ENCODE measurements at regions not wholly inside any gene's neighbourhood (a gene's known extent, or its start where the extent isn't known, plus 50 kb on each side); places are given as distances from the start of the nearest gene placed in this dataset.
"Not testable (repeated sequence)": the region's sequence is repeated elsewhere in the genome, so short reads cannot be mapped to it uniquely, and the experiment has no call there.

DNA sequence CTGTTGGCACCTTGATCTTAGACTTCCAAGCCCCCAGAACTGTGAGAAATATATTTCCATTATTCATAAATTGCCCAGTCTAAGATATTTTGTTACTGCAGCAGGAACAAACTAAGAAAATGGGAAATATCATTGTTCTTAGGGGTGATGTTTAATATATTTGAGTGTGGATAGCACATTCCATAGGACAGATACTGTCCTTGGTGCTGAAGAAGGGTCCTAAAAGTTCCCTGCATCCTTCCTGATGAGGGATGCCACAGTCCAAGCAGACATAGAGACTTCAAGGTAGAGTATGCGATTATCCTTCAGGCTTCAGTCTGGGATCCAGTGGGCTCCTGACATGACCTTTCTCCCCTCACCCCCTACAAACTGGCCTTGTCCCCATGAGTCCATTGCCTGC, 689.0 kb downstream of the TDRD15 start:
- DNase-seq: no peak

DNA sequence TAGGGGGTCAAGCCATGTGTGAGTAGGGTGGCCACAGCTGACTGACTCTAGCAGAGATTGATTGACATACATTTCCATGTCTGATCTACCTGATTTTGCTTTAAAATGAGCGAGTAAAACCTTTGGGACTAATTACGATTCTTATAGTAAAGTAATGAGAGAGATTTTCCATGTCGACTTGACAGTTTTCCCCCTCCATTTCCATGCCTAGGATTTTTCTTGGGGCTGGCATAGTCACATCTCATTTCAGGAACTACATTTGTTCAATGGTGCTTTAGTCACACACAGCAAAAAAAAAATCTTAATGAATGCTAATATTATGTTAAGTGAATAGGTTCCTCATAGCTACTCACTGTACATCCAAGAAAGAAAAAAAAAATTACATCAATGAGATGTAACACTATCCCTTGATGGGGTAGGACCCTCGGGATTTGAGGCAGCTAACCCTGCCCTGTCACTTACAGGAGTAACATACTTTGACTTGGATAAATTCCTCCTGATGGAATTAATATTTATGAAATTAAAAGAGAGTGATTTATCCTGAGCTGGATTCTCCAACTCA, 690.9 kb downstream of the TDRD15 start:
- DNase-seq: no peak

DNA sequence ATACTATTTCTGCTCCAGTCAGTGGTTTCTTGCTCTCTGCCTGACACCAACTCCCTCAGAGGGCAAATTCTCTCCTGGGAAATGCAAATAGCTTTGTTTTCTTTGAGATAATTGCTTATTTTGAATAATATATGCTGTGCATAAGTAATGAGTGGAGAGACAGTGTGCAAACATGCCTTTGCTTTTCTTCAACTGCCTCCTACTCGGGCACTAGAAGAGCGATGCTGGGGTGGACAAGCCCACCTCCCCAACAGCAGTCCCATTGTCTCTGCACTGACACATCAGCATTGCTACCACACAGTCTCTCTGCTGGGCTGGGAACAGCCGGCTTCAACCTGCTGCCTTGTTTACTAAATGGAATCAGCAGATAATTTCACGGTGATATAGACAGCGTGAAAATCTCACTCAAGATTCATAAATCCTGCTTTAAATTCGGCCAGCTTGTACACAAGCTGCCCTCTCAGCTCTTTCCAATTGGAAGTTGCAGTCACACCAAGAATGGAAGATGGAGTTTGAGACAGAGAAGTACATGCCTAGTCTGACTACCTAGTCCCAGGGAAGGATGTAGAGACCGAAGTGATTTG, 694.5 kb downstream of the TDRD15 start:
- no peak for DNase-seq

DNA sequence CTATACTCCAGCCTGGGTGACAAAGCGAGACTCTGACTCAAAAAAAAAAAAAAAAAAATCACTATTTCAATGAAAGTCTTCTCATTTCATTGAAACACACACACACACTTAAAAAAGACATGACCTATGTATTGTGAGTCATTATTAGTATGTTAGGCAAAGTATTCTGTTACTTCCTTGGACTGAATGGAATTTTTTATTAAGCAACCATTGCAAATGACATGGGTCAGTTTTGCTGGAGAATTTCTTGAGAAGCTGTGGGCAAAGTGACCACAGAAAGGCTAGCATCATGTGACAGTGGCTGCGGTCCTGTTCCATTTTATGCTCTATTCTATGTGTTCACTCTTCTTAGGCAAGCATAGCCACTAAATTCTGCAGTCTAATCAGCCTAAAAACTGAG, 695.7 kb downstream of the TDRD15 start:
- DNase-seq: no peak

DNA sequence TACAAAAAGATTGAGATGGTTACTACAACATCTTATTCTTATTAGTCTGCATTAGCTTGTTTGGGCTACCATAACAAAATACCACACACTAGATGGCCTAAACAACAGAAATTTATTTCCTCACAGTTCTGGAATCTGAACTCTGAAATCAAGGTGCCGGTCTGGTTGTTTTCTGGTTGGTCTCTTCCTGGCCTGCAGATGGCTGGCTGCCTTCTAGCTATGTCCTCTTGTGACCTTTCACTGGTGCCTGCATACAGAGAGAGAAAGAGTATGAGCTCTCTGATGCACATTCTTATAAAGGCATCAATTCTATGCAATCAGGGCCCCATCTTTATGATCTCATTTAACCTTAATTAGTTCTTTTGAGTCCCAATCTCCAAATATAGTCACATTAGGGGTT, 696.5 kb downstream of the TDRD15 start:
- no peak for DNase-seq

DNA sequence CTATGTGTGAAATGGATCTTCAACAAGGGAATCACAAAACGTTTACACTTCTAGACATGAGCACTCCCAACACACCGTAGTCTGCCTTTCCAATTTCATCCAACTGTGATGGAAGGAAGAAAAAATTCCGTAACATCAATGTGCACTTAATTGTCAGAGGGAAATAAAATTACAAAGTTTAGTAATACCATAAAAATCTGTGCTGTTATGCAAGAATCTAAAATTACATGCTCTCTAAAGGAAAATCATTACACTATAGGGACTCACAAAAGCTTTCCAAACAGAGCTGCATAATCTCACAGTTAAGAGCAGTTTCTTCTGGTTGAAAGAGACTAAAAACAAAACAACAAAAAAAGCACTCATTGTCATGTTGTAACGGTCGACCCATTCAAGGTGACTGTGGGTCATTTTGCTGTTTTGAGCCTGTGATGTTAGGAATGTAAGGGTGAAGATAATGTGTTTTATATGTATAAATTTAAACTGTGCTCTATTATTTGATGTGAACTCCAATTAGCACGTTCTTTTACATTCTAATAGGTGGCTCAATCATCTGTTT, 698.0 kb downstream of the TDRD15 start:
- DNase-seq: no peak

DNA sequence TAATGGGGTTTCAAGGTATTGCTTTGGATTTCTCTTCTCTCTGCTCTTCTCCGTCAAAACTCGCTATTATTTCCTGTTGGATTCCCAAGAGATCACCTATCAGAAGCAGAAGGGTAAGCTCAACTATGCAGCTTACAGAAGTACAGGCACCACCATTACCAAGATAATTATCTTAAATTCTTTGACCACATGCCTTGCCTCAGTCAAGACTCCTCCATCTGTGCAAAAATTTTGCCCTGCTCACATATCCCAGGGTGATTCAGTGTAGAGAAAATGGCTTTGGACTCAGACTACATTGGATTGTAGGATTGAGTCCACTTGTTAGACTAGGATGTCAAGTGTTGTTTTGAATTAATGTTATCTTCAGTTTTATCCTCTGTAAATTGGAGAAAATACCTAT, 698.7 kb downstream of the TDRD15 start:
- no peak for DNase-seq

DNA sequence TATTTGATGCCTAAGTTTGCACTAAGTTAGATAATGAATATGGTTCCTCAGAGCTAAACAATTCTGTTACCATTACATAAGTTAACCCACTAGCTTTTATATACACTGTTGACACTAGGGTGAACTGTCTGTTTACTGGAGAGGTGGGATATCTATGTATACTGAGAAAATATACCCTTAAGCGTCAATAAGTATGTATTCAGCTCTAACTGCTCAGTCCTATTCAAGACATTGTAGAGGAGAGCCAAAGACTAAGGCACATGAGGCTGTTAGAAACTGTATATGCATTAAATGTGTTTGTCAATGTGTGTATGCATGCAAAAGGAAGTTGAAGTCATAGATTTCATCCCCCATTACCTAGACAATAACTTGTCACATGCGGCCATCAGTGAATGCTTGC, 710.0 kb downstream of the TDRD15 start:
- no peak for DNase-seq

DNA sequence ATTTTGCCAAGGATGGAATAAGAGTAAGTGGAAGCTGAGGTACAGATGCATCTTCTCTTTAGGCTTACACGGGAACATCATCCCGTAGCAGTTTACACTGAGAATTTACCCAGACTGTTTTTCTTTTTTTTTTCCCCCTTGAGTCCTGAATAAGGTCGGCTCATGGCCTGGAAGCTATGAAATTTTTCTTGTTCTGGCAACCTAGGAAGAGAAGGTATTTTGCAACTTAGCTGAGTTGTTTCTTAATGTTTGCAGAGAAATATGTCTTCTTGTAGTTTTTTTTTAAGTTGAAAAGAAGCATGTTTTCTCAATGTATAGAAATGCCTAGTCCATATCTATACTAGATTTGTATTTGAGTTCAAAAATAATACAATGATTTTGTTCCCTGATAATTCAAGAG, 712.5 kb downstream of the TDRD15 start:
- DNase-seq: no peak

DNA sequence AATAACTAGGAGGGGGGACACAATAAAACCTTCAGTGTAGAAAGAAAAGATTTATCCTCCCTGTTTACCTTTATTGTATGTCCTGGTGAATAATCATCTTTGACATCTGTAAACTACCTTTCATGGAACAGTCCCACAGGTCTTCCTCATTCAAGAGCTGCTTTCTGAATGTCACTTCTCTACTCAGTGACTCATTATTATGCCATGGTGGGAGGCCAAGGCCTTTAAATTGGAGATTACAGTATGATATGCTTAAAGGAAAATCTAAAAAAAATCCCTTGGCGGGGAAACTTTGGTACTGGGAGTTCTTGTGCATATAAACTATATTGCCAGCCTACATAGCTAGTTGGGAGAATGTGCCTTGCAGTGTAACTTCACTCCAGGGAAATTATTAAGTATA, 713.0 kb downstream of the TDRD15 start:
- no peak for DNase-seq

DNA sequence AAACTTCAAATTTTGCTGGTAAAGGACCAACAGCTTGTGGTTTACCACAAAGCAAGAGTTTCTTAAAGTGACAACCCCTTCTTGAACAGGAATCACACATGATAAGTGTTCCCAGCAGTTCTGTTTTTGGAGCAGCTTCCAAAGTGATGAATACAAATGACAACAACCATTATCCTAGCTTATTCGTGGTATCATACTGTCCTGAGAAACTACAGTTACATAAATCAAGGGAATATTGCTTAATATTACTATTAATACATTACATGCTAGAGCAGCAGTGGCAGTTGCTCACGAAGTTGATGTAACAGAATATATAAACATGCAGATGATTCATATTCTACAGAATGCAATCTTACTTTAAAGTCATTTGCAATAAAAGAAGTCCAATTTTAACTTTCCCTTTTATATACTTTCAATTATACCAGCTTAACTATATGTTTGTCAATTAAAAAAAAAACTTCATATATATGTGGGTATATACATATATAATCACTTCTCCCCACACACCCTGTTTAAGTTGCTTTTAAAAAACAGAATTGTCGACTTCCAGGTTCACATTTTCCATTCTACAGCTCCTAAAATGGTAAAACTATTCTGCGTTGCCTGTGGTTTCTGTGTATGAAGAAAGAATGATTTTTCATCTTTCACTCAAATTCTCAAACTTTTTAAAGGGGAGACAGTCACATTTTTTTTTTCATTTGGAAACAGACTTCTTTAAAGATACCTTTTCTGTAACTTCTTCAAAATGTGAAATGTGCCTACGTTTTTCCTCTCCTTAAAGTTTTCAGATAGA, 713.6 kb downstream of the TDRD15 start:
- no peak for DNase-seq

DNA sequence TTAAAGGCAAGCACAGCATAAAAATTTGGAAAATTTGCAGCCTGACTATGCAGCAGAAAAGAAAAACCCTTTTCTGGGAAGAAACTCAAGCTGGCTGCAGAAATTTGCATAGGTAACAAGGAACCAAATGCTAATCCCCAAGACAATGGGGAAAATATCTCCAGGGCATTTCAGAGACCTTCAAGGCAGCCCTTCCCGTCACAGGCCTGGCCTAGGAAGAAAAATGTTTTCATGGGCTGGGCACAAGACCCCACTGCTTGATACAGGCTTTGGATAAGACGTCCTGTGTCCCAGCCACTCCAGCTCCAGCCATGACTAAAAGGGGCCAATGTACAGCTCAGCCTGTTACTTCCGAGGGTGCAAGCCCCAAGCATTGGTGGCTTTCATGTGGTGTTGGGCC, 717.6 kb downstream of the TDRD15 start:
- DNase-seq: no peak

DNA sequence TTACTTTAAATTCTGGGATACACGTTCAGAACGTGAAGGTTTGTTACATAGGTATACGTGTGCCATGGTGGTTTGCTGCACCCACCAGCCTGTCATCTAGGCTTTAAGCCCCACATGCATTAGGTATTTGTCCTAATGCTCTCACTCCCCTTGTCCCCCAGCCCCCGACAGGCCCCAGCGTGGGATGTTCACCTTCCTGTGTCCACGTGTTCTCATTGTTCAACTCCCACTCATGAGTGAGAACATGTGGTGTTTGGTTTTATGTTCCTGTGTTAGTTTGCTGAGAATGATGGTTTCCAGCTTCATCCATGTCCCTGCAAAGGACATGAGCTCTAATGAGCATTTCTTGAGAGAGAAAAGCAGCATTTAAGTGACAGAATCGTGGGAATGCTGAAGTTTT, 726.6 kb downstream of the TDRD15 start:
- not testable (repeated sequence) for DNase-seq

DNA sequence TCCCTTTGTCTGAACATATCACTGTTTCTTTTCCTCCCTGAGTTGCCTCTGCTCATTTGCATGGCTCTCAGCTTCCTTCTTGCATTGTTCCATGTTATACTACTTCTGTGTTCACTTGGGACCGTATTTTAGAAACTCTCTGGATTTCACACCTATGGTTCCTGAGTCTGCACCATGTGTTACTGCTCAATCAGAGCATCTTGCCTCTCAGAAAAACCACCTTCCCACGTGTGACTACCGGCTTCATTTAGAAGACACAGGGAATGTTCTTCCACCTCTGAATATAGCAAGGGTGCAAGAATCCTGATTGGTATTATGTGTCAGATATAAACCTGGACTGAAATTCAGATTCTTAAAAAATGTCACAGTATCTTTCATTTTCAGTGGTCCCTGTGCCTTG, 731.2 kb downstream of the TDRD15 start:
- DNase-seq: no peak

DNA sequence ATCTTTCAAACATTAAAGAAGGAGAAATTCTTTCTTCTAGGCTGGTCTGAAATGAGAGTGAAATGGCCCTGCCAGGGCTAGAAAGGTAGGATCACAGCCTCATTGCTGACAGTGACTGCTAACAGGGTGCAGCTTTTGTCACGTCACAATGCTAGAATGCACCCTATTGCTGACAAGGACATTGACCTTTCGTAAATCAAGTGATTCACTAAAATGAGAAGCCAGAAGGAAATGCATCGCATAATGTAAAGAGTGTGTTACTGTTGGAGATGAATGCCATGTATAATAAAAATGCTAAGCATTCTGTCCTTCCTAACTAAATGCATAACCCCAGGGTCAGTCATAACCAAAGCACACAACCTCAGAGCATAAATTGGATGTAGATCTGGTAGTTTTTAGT, 732.9 kb downstream of the TDRD15 start:
- no peak for DNase-seq

DNA sequence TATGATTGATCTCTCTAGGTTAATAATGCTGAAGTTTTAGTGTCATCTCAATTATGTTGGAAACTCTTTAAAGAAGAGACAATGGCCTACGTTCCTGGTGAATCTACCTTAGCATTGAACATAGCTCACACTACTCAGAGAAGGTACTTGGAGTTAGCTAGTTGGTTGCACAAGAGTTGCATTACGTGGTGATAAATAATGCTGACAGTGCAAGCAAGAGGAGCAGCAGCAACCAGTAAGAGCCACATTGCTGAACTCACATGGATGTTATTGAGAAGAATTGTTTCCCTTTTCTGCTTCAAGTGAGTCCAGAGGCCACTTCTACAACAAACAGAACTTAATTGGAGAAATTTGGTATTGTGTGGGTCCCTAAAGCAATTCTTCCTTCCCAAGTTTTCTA, 737.1 kb downstream of the TDRD15 start:
- no peak for DNase-seq

DNA sequence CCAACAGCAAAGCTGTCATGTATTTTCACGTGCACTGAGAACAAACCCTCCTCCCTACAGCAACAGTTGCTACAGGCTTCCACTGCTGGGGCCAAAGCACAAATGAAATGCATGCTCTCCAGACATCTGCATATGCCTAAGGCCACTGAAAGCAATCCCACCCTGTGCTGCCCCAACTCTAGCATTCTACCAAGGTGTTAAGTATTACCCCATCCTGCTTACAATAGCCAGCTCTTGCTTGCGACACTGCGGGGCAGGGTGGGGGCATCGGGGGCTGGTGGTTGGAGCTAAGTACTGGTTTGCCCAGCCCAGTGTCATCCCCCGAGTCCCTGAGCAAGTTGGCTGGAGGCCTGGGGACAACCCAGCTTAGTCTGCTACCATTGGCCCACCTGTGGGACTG, 742.5 kb downstream of the TDRD15 start:
- no peak for DNase-seq

DNA sequence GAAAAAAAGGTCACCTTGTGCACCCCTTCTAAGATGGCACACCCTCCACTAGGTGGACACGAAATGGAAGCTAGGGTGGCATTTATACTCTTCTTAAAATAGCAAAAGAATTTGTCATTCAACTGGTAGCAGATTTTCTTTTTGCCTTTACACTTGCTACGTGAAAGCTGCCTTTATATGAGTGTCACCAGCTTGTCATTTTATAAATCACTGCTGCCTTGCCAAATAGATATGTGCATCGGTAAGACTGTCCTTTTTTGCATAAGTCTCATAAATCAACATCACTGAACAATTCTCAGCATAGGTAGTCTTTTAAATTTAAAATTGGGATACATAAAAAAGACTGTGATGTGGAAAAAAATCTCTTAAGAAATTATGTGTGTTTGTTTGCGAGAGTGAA, 764.1 kb downstream of the TDRD15 start:
- DNase-seq: no peak

DNA sequence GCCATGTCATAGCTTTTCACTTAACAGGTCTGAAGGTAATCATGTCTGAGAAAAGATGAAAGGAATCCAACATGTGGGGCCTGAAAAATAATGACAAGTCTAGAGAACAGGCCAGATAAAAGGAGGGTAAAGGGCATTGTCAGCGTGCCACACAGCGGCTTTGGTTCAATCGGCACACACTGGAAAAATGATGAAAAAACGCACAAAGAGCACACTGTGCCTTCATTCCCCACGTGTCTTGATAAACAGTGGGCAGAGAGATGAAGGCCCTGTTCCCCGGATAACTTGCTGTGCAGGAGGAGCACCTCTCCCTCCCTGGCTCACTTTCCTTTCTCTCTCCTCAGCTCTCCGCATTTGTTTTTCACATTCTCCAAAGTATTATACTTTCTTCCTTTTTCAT, 766.3 kb downstream of the TDRD15 start:
- DNase-seq: no peak

DNA sequence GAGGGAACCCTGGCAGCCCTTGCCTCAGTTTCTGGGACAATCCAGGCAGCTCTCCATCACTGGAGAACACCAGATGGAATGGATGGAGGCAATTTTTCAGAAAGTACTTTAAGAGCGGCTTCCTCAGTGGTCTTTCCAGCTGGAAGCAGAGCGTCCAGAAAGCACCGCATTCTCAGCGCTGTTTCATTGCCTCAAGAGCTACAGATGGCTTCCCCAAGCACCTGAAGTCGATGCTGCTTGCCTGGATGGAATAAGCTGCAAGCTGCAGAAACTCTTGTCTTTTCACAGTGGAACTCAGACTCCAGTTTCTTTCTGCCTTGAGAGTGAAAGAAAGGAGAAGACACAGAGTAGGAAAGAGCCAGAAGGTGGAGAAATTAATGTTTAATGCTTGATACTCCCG, 766.9 kb downstream of the TDRD15 start:
- no peak for DNase-seq

DNA sequence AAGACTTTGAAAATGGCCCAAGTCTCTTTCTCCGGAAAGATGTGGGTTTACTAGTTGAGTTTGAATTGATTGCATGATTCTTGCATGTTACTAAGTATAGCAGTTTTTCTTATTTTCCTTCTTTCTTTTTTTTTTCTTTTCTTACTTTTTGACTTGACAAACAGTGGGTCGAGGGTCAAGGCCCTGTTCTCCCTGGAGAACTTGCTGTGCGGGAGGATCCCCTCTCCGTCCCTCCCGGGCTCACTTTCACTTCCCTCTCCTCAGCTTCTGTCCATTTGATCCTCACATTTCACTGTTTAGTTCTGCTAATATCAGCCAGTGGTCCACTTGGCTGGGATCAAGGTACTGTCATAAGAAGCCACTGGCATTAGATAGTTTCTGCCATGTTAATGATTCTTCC, 767.4 kb downstream of the TDRD15 start:
- no peak for DNase-seq

DNA sequence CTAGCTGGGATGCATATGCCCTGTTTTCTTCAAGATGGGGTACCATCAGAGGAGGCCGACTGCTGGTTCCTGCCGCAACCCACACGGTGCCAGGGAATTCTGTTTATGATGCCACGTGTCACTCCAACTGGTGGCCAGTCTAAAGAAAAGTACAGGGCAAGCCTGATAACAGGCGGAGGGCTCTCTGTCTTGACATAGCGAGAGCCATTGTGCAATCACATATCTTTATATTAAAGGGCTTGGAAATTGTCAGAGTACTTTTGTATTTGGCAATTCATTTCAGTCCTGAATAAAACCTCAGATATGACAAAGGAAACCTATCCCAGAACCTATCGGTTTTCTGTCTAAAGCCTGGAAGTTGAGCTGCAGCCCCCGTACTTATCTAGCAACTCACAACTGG, 768.4 kb downstream of the TDRD15 start:
- no peak for DNase-seq

DNA sequence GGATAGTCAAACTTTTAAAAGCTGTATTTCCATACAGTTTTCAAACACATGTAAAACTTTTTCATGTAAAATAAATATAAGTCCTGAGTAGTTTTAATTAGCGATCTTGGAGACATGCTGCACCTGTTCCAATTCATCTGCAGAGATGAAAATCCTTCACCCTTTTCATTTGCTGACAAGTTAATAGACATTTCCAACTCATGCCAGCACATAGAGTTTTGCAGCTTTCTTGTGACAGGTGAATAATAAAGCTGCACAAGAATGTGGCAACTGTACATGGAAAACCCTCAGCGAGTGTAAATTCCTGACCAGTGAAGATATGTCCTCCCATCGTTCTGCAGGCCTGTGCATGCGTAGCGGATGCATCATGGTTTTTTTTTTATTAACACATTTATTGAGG, 771.4 kb downstream of the TDRD15 start:
- DNase-seq: no peak

DNA sequence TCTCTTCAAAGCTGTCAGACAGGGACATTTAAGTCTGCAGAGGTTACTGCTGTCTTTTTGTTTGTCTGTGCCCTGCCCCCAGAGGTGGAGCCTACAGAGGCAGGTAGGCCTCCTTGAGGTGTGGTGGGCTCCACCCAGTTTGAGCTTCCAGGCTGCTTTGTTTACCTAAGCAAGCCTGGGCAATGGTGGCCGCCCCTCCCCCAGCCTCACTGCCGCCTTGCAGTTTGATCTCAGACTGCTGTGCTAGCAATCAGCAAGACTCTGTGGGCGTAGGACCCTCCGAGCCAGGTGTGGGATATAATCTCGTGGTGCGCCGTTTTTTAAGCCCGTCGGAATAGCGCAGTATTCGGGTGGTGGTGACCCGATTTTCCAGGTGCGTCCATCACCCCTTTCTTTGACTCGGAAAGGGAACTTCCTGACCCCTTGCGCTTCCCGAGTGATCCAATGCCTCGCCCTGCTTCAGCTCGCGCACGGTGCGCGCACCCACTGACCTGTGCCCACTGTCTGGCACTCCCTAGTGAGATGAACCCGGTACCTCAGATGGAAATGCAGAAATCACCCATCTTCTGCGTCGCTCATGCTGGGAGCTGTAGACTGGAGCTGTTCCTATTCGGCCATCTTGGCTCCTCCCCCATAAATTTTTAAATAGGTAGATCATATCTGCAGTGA, 785.1 kb downstream of the TDRD15 start:
- DNase-seq: not testable (repeated sequence)
